ENCODE measurements at regions not wholly inside any gene's neighbourhood (a gene's known extent, or its start where the extent isn't known, plus 50 kb on each side); places are given as distances from the start of the nearest gene placed in this dataset.

- no peak overlapping the region for H3K4me2 ChIP-seq (ENCODE audit: extremely low read depth, insufficient read depth, low read length)
- H3K9me3 ChIP-seq (ENCODE audit: control insufficient read depth, insufficient read depth, low read depth, low read length) = no peaks in the 10 kb centered on the region
- no peak for TF ChIP-seq EZH2 (IDR thresholded peaks at IDR 0.05; ENCODE audit: low read length, missing control alignments)
- no peak for TF ChIP-seq CTCF (conservative IDR thresholded peaks at IDR 0.05 in 1 of 2, IDR thresholded peaks at IDR 0.05 in 1 of 2; ENCODE audit: low read depth in 1 of 2, low read length in 2 of 2)
- no peaks in the 10 kb centered on the region for H3K79me2 ChIP-seq (ENCODE audit: control insufficient read depth, insufficient read depth, low read length)
- no peaks in the 10 kb centered on the region for H3K4me1 ChIP-seq (ENCODE audit: control insufficient read depth, extremely low read depth, insufficient read depth, low read length)
- no peaks in the 10 kb centered on the region for H3K27me3 ChIP-seq (ENCODE audit: control insufficient read depth, insufficient read depth, low read length)
- no peak overlapping the region for H3K4me3 ChIP-seq (replicated peaks in 1 of 4; ENCODE audit: control extremely low read depth in 1 of 4, insufficient read depth in 1 of 4, low read depth in 3 of 4, low read length in 4 of 4)
- H3K27ac ChIP-seq (ENCODE audit: insufficient read depth, low read length) = no peak overlapping the region
- no peak for DNase-seq (ENCODE audit: low read depth in 2 of 2)
- no peak overlapping the region for H2AFZ ChIP-seq (ENCODE audit: low read length)
- no peaks in the 10 kb centered on the region for H4K20me1 ChIP-seq (ENCODE audit: control insufficient read depth, extremely low read depth, insufficient read depth, low read length)
- no peak overlapping the region for H3K9ac ChIP-seq (ENCODE audit: insufficient read depth, low read length)
- no peaks in the 10 kb centered on the region for H3K36me3 ChIP-seq (ENCODE audit: control insufficient read depth, insufficient read depth, low read length)
Measured at GRCh38 chr11:106497321-106497720, 419.9 kb downstream of the AASDHPPT start.

- Histone ChIP-seq H3K27me3 (ENCODE audit: control insufficient read depth, insufficient read depth, low read length) (no peaks in the 10 kb centered on the region), H3K9me3 (ENCODE audit: control insufficient read depth, insufficient read depth, low read depth, low read length) (no peaks in the 10 kb centered on the region), H4K20me1 (ENCODE audit: control insufficient read depth, extremely low read depth, insufficient read depth, low read length) (no peaks in the 10 kb centered on the region), H2AFZ (ENCODE audit: low read length) (no peak overlapping the region), H3K4me3 (replicated peaks in 1 of 4; ENCODE audit: control extremely low read depth in 1 of 4, insufficient read depth in 1 of 4, low read depth in 3 of 4, low read length in 4 of 4) (no peak overlapping the region), H3K36me3 (ENCODE audit: control insufficient read depth, insufficient read depth, low read length) (no peaks in the 10 kb centered on the region), H3K9ac (ENCODE audit: insufficient read depth, low read length) (no peak overlapping the region), H3K4me2 (ENCODE audit: extremely low read depth, insufficient read depth, low read length) (no peak overlapping the region), H3K4me1 (ENCODE audit: control insufficient read depth, extremely low read depth, insufficient read depth, low read length) (no peaks in the 10 kb centered on the region), H3K27ac (ENCODE audit: insufficient read depth, low read length) (no peak overlapping the region), H3K79me2 (ENCODE audit: control insufficient read depth, insufficient read depth, low read length) (no peaks in the 10 kb centered on the region)
- DNase-seq (ENCODE audit: low read depth in 2 of 2) = no peak
- TF ChIP-seq EZH2 (IDR thresholded peaks at IDR 0.05; ENCODE audit: low read length, missing control alignments) (no peak), CTCF (conservative IDR thresholded peaks at IDR 0.05 in 1 of 2, IDR thresholded peaks at IDR 0.05 in 1 of 2; ENCODE audit: low read depth in 1 of 2, low read length in 2 of 2) (no peak)
Measured at GRCh38 chr11:106497822-106498221, 420.4 kb downstream of the AASDHPPT start.

- H3K27ac ChIP-seq (ENCODE audit: insufficient read depth, low read length) = no peak overlapping the region
- H3K4me2 ChIP-seq (ENCODE audit: extremely low read depth, insufficient read depth, low read length) = no peak overlapping the region
- peak in 1 of 2 donors; percentile 79 for DNase-seq (ENCODE audit: low read depth in 2 of 2)
- H3K36me3 ChIP-seq (ENCODE audit: control insufficient read depth, insufficient read depth, low read length) = no peaks in the 10 kb centered on the region
- H3K9ac ChIP-seq (ENCODE audit: insufficient read depth, low read length) = no peak overlapping the region
- TF ChIP-seq CTCF (conservative IDR thresholded peaks at IDR 0.05 in 1 of 2, IDR thresholded peaks at IDR 0.05 in 1 of 2; ENCODE audit: low read depth in 1 of 2, low read length in 2 of 2) = no peak
- TF ChIP-seq EZH2 (IDR thresholded peaks at IDR 0.05; ENCODE audit: low read length, missing control alignments) = no peak
- no peaks in the 10 kb centered on the region for H3K9me3 ChIP-seq (ENCODE audit: control insufficient read depth, insufficient read depth, low read depth, low read length)
- H3K27me3 ChIP-seq (ENCODE audit: control insufficient read depth, insufficient read depth, low read length) = no peaks in the 10 kb centered on the region
- H3K4me1 ChIP-seq (ENCODE audit: control insufficient read depth, extremely low read depth, insufficient read depth, low read length) = no peaks in the 10 kb centered on the region
- no peak overlapping the region for H2AFZ ChIP-seq (ENCODE audit: low read length)
- no peaks in the 10 kb centered on the region for H3K79me2 ChIP-seq (ENCODE audit: control insufficient read depth, insufficient read depth, low read length)
- H3K4me3 ChIP-seq (replicated peaks in 1 of 4; ENCODE audit: control extremely low read depth in 1 of 4, insufficient read depth in 1 of 4, low read depth in 3 of 4, low read length in 4 of 4) = no peak overlapping the region
- no peaks in the 10 kb centered on the region for H4K20me1 ChIP-seq (ENCODE audit: control insufficient read depth, extremely low read depth, insufficient read depth, low read length)
Measured at GRCh38 chr11:106503901-106504300, 426.4 kb downstream of the AASDHPPT start.
